ENCODE measurements at regions not wholly inside any gene's neighbourhood (a gene's known extent, or its start where the extent isn't known, plus 50 kb on each side); places are given as distances from the start of the nearest gene placed in this dataset.
"Not testable (repeated sequence)": the region's sequence is repeated elsewhere in the genome, so short reads cannot be mapped to it uniquely, and the experiment has no call there.

GRCh38 chr9:26665666-26666065 lies 226.9 kb downstream of the CAAP1 start:
- Histone ChIP-seq H3K27ac (ENCODE audit: low read depth, low read length) (no peak overlapping the region), H3K27me3 (ENCODE audit: insufficient read depth, low read length) (no peaks in the 10 kb centered on the region), H4K20me1 (ENCODE audit: insufficient read depth, low read length) (no peaks in the 10 kb centered on the region), H3K36me3 (ENCODE audit: insufficient read depth, low read length) (no peaks in the 10 kb centered on the region), H3K9me3 (ENCODE audit: insufficient read depth, low read depth, low read length) (no peaks in the 10 kb centered on the region), H3K9ac (ENCODE audit: low read length) (no peak overlapping the region), H3K4me1 (ENCODE audit: insufficient read depth, low read length) (no peaks in the 10 kb centered on the region), H3K4me3 (ENCODE audit: insufficient read depth, low read depth, low read length) (no peak overlapping the region), H3K79me2 (ENCODE audit: insufficient read depth, low read length) (no peaks in the 10 kb centered on the region), H2AFZ (ENCODE audit: low read depth, low read length) (no peak overlapping the region), H3K4me2 (ENCODE audit: low read length) (no peak overlapping the region)
- Mint-ChIP-seq H3K4me3 (ENCODE audit: unreplicated experiment) (no peak overlapping the region), H3K4me1 (ENCODE audit: low read depth, unreplicated experiment) (peaks cover 9% of the 10 kb centered on the region), H3K9me3 (ENCODE audit: unreplicated experiment) (peaks cover 5% of the 10 kb centered on the region), H3K27me3 (ENCODE audit: low read depth, unreplicated experiment) (no peaks in the 10 kb centered on the region), H3K27ac (ENCODE audit: unreplicated experiment) (no peak overlapping the region), H3K36me3 (ENCODE audit: low read depth, unreplicated experiment) (peaks cover 2% of the 10 kb centered on the region)
- TF ChIP-seq EZH2 (IDR thresholded peaks at IDR 0.05; ENCODE audit: insufficient read depth, low read length), result no peak
- no peak for TF ChIP-seq CTCF (IDR thresholded peaks at IDR 0.05; ENCODE audit: insufficient read depth, low read depth, low read length)
- FAIRE-seq, result no peak
- DNase-seq (ENCODE audit: low read depth), result no peak

- H3K36me3 Mint-ChIP-seq (ENCODE audit: low read depth, unreplicated experiment); FAIRE-seq; H4K20me1 ChIP-seq (ENCODE audit: insufficient read depth, low read length); H3K27ac ChIP-seq (ENCODE audit: low read depth, low read length); H3K4me2 ChIP-seq (ENCODE audit: low read length); H3K27ac Mint-ChIP-seq (ENCODE audit: unreplicated experiment); H2AFZ ChIP-seq (ENCODE audit: low read depth, low read length); H3K4me3 ChIP-seq (ENCODE audit: insufficient read depth, low read depth, low read length); H3K36me3 ChIP-seq (ENCODE audit: insufficient read depth, low read length); DNase-seq (ENCODE audit: low read depth); H3K4me3 Mint-ChIP-seq (ENCODE audit: unreplicated experiment); H3K27me3 ChIP-seq (ENCODE audit: insufficient read depth, low read length); H3K4me1 Mint-ChIP-seq (ENCODE audit: low read depth, unreplicated experiment); H3K9ac ChIP-seq (ENCODE audit: low read length); H3K27me3 Mint-ChIP-seq (ENCODE audit: low read depth, unreplicated experiment); H3K79me2 ChIP-seq (ENCODE audit: insufficient read depth, low read length); H3K9me3 ChIP-seq (ENCODE audit: insufficient read depth, low read depth, low read length); H3K9me3 Mint-ChIP-seq (ENCODE audit: unreplicated experiment); H3K4me1 ChIP-seq (ENCODE audit: insufficient read depth, low read length): not testable (repeated sequence)
Observed at GRCh38 chr9:26664087-26664773, 228.4 kb downstream of the CAAP1 start.

- H3K4me1 ChIP-seq (ENCODE audit: insufficient read depth, low read length), result no peaks in the 10 kb centered on the region
- H3K9ac ChIP-seq (ENCODE audit: low read length), result no peak overlapping the region
- no peak for DNase-seq (ENCODE audit: low read depth)
- peaks cover 2% of the 10 kb centered on the region for H3K36me3 Mint-ChIP-seq (ENCODE audit: low read depth, unreplicated experiment)
- no peaks in the 10 kb centered on the region for H3K9me3 ChIP-seq (ENCODE audit: insufficient read depth, low read depth, low read length)
- no peaks in the 10 kb centered on the region for H4K20me1 ChIP-seq (ENCODE audit: insufficient read depth, low read length)
- no peak overlapping the region for H3K27ac Mint-ChIP-seq (ENCODE audit: unreplicated experiment)
- no peaks in the 10 kb centered on the region for H3K79me2 ChIP-seq (ENCODE audit: insufficient read depth, low read length)
- H3K27ac ChIP-seq (ENCODE audit: low read depth, low read length), result no peak overlapping the region
- FAIRE-seq, result no peak
- no peak overlapping the region for H3K4me3 Mint-ChIP-seq (ENCODE audit: unreplicated experiment)
- H3K4me1 Mint-ChIP-seq (ENCODE audit: low read depth, unreplicated experiment), result no peaks in the 10 kb centered on the region
- H3K4me2 ChIP-seq (ENCODE audit: low read length), result no peak overlapping the region
- no peaks in the 10 kb centered on the region for H3K27me3 ChIP-seq (ENCODE audit: insufficient read depth, low read length)
- no peaks in the 10 kb centered on the region for H3K27me3 Mint-ChIP-seq (ENCODE audit: low read depth, unreplicated experiment)
- no peak overlapping the region for H2AFZ ChIP-seq (ENCODE audit: low read depth, low read length)
- H3K4me3 ChIP-seq (ENCODE audit: insufficient read depth, low read depth, low read length), result no peak overlapping the region
- no peaks in the 10 kb centered on the region for H3K36me3 ChIP-seq (ENCODE audit: insufficient read depth, low read length)
- H3K9me3 Mint-ChIP-seq (ENCODE audit: unreplicated experiment), result peaks cover 8% of the 10 kb centered on the region
- TF ChIP-seq EZH2 (IDR thresholded peaks at IDR 0.05; ENCODE audit: insufficient read depth, low read length), result no peak
- TF ChIP-seq CTCF (IDR thresholded peaks at IDR 0.05; ENCODE audit: insufficient read depth, low read depth, low read length), result no peak
Observed at GRCh38 chr9:26662476-26662875, 230.1 kb downstream of the CAAP1 start.
